IMR-90 (cell line): ENCODE measurements at regions not wholly inside any gene's neighbourhood (a gene's known extent, or its start where the extent isn't known, plus 50 kb on each side); places are given as distances from the start of the nearest gene placed in this dataset.

Source experiments
- CTCF ChIP-seq: conservative IDR thresholded peaks from 2 replicates; pipeline ENCODE4 v1.5.1; 2012; ENCODE audit warnings: mild to moderate bottlenecking, low read depth, low read length, improper control_type of control experiment
- USF2 ChIP-seq: fragments of 150-350 bp; IDR thresholded peaks from 2 replicates; pipeline ENCODE4 v1.6.1; 2017; ENCODE audit warnings: mild to moderate bottlenecking, antibody characterized with exemption, low read length, low read depth

- TF ChIP-seq CTCF (no peak), USF2 (no peak)
These were observed 67.6 kb upstream of the CAV2 start for GRCh38 chr7:116431787-116432526.
